Liver (tissue), 8 donors: ENCODE measurements at regions not wholly inside any gene's neighbourhood (a gene's known extent, or its start where the extent isn't known, plus 50 kb on each side); places are given as distances from the start of the nearest gene placed in this dataset.

Source experiments
- DNase-seq: peaks from one replicate; pipeline ENCODE4 v3.0.0-alpha.2; 2017; ENCODE audit warnings: low spot score
- H3K27ac ChIP-seq, 2 donors: one replicate each; pipeline ENCODE4 v1.7.0; 2013; ENCODE audit warnings: inconsistent platforms in 2 of 2, low read length in 2 of 2, control low read depth in 1 of 2, low read depth in 1 of 2, mild to moderate bottlenecking in 1 of 2
- H3K27me3 ChIP-seq, 4 donors: one replicate each; pipeline versions ENCODE4 v1.6.1 to v1.7.0; 2013; ENCODE audit warnings: low read length in 3 of 4, inconsistent platforms in 1 of 4, mild to moderate bottlenecking in 1 of 4, moderate library complexity in 1 of 4; ENCODE audit not compliant: control insufficient read depth in 4 of 4, insufficient read depth in 4 of 4
- H3K36me3 ChIP-seq, 4 donors: one replicate each; pipeline versions ENCODE4 v1.6.1 to v1.7.0; 2013; ENCODE audit warnings: low read length in 3 of 4, mild to moderate bottlenecking in 3 of 4, low read depth in 1 of 4, moderate library complexity in 1 of 4; ENCODE audit not compliant: control insufficient read depth in 4 of 4, insufficient read depth in 3 of 4
- H3K4me1 ChIP-seq, 4 donors: one replicate each; pipeline versions ENCODE4 v1.6.1 to v1.7.0; 2013; ENCODE audit warnings: low read length in 3 of 4, mild to moderate bottlenecking in 3 of 4, moderate library complexity in 1 of 4; ENCODE audit not compliant: control insufficient read depth in 4 of 4, insufficient read depth in 4 of 4
- H3K4me3 ChIP-seq, 3 donors: one replicate each; pipeline versions ENCODE4 v1.6.1 to v1.7.0; 2013; ENCODE audit warnings: low read length in 3 of 3, control low read depth in 1 of 3, low read depth in 1 of 3, mild to moderate bottlenecking in 1 of 3
- H3K9ac ChIP-seq, 2 donors: one replicate each; pipeline ENCODE4 v1.7.0; 2013; ENCODE audit warnings: low read length in 2 of 2, mild to moderate bottlenecking in 2 of 2, moderate library complexity in 2 of 2, control low read depth in 1 of 2, low read depth in 1 of 2
- H3K9me3 ChIP-seq, 4 donors: one replicate each; pipeline versions ENCODE4 v1.6.1 to v1.7.0; 2013; ENCODE audit warnings: low read length in 3 of 4; ENCODE audit not compliant: control insufficient read depth in 4 of 4
- EGR1 ChIP-seq, 2 donors: IDR thresholded peaks; 2 replicates each; pipeline ENCODE4 v1.6.1; 2016 to 2018; ENCODE audit warnings: antibody characterized with exemption in 2 of 2, low read depth in 2 of 2
- FOXA1 ChIP-seq: IDR thresholded peaks from 2 replicates; pipeline ENCODE4 v1.6.1; 2016; ENCODE audit warnings: antibody characterized with exemption
- FOXA2 ChIP-seq: IDR thresholded peaks from 2 replicates; pipeline ENCODE4 v1.6.1; 2016; ENCODE audit warnings: antibody characterized with exemption
- GABPA ChIP-seq, 2 donors: IDR thresholded peaks in 1 of 2; conservative IDR thresholded peaks in 1 of 2; 2 replicates each; pipeline ENCODE4 v1.6.1; 2016; ENCODE audit warnings: antibody characterized with exemption in 2 of 2, mild to moderate bottlenecking in 1 of 2, moderate library complexity in 1 of 2
- HNF4A ChIP-seq, 2 donors: conservative IDR thresholded peaks; 2 replicates each; pipeline ENCODE4 v1.6.1; 2016; ENCODE audit warnings: antibody characterized with exemption in 2 of 2, mild to moderate bottlenecking in 2 of 2
- HNF4G ChIP-seq: IDR thresholded peaks from 2 replicates; pipeline ENCODE4 v1.6.1; 2016; ENCODE audit warnings: antibody characterized with exemption
- NR2F2 ChIP-seq: IDR thresholded peaks from 2 replicates; pipeline ENCODE4 v1.6.1; 2016; ENCODE audit warnings: antibody characterized with exemption
- RAD21 ChIP-seq, 2 donors: IDR thresholded peaks; 2 replicates each; pipeline ENCODE4 v1.6.1; 2016; ENCODE audit warnings: antibody characterized with exemption in 2 of 2, mild to moderate bottlenecking in 2 of 2
- RXRA ChIP-seq, 2 donors: IDR thresholded peaks; 2 replicates each; pipeline ENCODE4 v1.6.1; 2017 to 2018; ENCODE audit warnings: antibody characterized with exemption in 2 of 2, mild to moderate bottlenecking in 1 of 2
- SP1 ChIP-seq: IDR thresholded peaks from 2 replicates; pipeline ENCODE4 v1.6.1; 2018; ENCODE audit warnings: antibody characterized with exemption, mild to moderate bottlenecking
- TAF1 ChIP-seq: conservative IDR thresholded peaks from 2 replicates; pipeline ENCODE4 v1.6.1; 2016; ENCODE audit warnings: antibody characterized with exemption, mild to moderate bottlenecking
- YY1 ChIP-seq: IDR thresholded peaks from 2 replicates; pipeline ENCODE4 v1.6.1; 2016; ENCODE audit warnings: antibody characterized with exemption, mild to moderate bottlenecking
- WGBS: extraction: QIAGEN DNeasy Blood & Tissue Kit; methylation state at CpG from one replicate; pipeline ENCODE4 v1.1.7; 2013; 5-methylcytosine and 5-hydroxymethylcytosine counted together
- TF ChIP-seq, protein P1 (sequence below): fragments of 150-350 bp; IDR thresholded peaks from 2 replicates; pipeline ENCODE4 v1.5.1; 2017; ENCODE audit warnings: improper control_type of control experiment, low read depth, low read length; ENCODE audit not compliant: missing input control
- TF ChIP-seq, protein P2 (sequence below): IDR thresholded peaks from 2 replicates; pipeline ENCODE4 v1.6.1; 2016; ENCODE audit warnings: antibody characterized with exemption
- TF ChIP-seq, protein P3 (sequence below): IDR thresholded peaks from 2 replicates; pipeline ENCODE4 v1.6.1; 2016; ENCODE audit warnings: antibody characterized with exemption
- TF ChIP-seq, protein P4 (sequence below): IDR thresholded peaks from 2 replicates; pipeline ENCODE4 v1.6.1; 2016; ENCODE audit warnings: antibody characterized with exemption, mild to moderate bottlenecking
- TF ChIP-seq, protein P5 (sequence below): IDR thresholded peaks from 2 replicates; pipeline ENCODE4 v1.6.1; 2016; ENCODE audit warnings: antibody characterized with exemption
- donor health status: healthy.
- donor health status: healthy.
- donor health status: healthy.
- donor health status: healthy.
- donor health status: healthy.

DNA sequence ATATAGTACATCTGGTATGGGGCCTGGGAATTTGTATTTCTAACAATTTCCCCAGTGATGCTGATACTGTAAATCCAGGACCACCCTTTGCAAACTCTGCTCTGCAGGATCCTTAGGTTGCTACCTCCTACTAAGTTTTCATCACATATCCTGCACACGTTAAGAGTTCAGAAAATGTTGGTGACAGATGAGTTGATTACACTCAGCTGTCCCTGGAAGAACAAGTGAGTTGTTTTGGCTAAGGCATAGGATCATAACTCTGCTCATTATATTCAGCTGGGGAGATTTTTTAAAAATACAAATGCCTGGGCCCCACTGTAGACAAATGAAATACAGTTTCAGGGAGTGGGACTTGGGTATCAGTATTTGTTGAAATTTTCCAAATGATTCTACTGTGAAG, 274.6 kb upstream of the HABP2 start:
- no peaks in the 10 kb centered on the region for H3K27me3 ChIP-seq
- TF ChIP-seq, protein P1, sequence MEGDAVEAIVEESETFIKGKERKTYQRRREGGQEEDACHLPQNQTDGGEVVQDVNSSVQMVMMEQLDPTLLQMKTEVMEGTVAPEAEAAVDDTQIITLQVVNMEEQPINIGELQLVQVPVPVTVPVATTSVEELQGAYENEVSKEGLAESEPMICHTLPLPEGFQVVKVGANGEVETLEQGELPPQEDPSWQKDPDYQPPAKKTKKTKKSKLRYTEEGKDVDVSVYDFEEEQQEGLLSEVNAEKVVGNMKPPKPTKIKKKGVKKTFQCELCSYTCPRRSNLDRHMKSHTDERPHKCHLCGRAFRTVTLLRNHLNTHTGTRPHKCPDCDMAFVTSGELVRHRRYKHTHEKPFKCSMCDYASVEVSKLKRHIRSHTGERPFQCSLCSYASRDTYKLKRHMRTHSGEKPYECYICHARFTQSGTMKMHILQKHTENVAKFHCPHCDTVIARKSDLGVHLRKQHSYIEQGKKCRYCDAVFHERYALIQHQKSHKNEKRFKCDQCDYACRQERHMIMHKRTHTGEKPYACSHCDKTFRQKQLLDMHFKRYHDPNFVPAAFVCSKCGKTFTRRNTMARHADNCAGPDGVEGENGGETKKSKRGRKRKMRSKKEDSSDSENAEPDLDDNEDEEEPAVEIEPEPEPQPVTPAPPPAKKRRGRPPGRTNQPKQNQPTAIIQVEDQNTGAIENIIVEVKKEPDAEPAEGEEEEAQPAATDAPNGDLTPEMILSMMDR, result no peak
- TF ChIP-seq, protein P2, sequence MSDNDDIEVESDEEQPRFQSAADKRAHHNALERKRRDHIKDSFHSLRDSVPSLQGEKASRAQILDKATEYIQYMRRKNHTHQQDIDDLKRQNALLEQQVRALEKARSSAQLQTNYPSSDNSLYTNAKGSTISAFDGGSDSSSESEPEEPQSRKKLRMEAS, result no peak
- TF ChIP-seq, protein P3, sequence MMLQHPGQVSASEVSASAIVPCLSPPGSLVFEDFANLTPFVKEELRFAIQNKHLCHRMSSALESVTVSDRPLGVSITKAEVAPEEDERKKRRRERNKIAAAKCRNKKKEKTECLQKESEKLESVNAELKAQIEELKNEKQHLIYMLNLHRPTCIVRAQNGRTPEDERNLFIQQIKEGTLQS, result no peak
- TF ChIP-seq FOXA2 (no peak), RXRA (IDR thresholded peaks at IDR 0.05) (no peak), NR2F2 (no peak), TAF1 (no peak), GABPA (IDR thresholded peaks at IDR 0.05 in 1 of 2, conservative IDR thresholded peaks at IDR 0.05 in 1 of 2) (no peak), EGR1 (IDR thresholded peaks at IDR 0.05; ENCODE audit: low read depth in 2 of 2) (no peak), HNF4A (conservative IDR thresholded peaks at IDR 0.05) (no peak), HNF4G (no peak), SP1 (no peak), YY1 (no peak), FOXA1 (no peak), RAD21 (IDR thresholded peaks at IDR 0.05) (no peak)
- TF ChIP-seq, protein P4, sequence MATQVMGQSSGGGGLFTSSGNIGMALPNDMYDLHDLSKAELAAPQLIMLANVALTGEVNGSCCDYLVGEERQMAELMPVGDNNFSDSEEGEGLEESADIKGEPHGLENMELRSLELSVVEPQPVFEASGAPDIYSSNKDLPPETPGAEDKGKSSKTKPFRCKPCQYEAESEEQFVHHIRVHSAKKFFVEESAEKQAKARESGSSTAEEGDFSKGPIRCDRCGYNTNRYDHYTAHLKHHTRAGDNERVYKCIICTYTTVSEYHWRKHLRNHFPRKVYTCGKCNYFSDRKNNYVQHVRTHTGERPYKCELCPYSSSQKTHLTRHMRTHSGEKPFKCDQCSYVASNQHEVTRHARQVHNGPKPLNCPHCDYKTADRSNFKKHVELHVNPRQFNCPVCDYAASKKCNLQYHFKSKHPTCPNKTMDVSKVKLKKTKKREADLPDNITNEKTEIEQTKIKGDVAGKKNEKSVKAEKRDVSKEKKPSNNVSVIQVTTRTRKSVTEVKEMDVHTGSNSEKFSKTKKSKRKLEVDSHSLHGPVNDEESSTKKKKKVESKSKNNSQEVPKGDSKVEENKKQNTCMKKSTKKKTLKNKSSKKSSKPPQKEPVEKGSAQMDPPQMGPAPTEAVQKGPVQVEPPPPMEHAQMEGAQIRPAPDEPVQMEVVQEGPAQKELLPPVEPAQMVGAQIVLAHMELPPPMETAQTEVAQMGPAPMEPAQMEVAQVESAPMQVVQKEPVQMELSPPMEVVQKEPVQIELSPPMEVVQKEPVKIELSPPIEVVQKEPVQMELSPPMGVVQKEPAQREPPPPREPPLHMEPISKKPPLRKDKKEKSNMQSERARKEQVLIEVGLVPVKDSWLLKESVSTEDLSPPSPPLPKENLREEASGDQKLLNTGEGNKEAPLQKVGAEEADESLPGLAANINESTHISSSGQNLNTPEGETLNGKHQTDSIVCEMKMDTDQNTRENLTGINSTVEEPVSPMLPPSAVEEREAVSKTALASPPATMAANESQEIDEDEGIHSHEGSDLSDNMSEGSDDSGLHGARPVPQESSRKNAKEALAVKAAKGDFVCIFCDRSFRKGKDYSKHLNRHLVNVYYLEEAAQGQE, result no peak
- no peak overlapping the region for H3K27ac ChIP-seq
- no peaks in the 10 kb centered on the region for H3K4me1 ChIP-seq
- H3K4me3 ChIP-seq, result no peak overlapping the region
- H3K9me3 ChIP-seq, result no peaks in the 10 kb centered on the region
- 85% methylated on average over 1 of the region's 1 CpG for WGBS
- H3K9ac ChIP-seq, result no peak overlapping the region
- DNase-seq, result no peak
- H3K36me3 ChIP-seq, result no peaks in the 10 kb centered on the region

DNA sequence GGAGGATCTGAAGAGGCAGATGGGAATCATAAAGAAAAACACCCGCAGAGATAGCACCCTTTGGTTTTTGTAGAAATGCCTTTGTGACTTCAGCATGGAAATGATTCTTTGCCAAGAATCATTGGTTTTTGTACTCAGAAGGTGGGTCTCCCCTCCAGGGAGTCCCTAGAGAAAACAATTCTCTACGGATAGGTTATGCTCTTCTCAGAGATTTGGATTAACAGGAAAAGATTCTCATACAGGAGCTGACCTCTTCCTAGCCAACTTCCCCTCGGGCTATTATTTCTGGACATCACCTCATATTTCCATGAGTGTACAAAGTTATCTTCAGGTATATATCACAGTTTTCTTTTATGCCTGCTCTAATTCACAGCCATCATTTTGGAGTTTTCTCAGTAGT, 274.2 kb upstream of the HABP2 start:
- Histone ChIP-seq H3K4me1 (no peaks in the 10 kb centered on the region), H3K9me3 (no peaks in the 10 kb centered on the region), H3K9ac (no peak overlapping the region), H3K4me3 (no peak overlapping the region), H3K27ac (no peak overlapping the region), H3K27me3 (no peaks in the 10 kb centered on the region), H3K36me3 (no peaks in the 10 kb centered on the region)
- 67% methylated on average over 3 of the region's 3 CpGs for WGBS
- TF ChIP-seq YY1 (no peak), FOXA2 (no peak), EGR1 (IDR thresholded peaks at IDR 0.05; ENCODE audit: low read depth in 2 of 2) (no peak), HNF4G (no peak), RAD21 (IDR thresholded peaks at IDR 0.05) (no peak)
- TF ChIP-seq, protein P1, result no peak
- TF ChIP-seq, protein P5, sequence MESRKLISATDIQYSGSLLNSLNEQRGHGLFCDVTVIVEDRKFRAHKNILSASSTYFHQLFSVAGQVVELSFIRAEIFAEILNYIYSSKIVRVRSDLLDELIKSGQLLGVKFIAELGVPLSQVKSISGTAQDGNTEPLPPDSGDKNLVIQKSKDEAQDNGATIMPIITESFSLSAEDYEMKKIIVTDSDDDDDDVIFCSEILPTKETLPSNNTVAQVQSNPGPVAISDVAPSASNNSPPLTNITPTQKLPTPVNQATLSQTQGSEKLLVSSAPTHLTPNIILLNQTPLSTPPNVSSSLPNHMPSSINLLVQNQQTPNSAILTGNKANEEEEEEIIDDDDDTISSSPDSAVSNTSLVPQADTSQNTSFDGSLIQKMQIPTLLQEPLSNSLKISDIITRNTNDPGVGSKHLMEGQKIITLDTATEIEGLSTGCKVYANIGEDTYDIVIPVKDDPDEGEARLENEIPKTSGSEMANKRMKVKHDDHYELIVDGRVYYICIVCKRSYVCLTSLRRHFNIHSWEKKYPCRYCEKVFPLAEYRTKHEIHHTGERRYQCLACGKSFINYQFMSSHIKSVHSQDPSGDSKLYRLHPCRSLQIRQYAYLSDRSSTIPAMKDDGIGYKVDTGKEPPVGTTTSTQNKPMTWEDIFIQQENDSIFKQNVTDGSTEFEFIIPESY, result no peak
- TF ChIP-seq, protein P4, result no peak
- no peak for DNase-seq
